Smooth muscle cell of the brain vasculature (primary cell): ENCODE measurements at regions not wholly inside any gene's neighbourhood (a gene's known extent, or its start where the extent isn't known, plus 50 kb on each side); places are given as distances from the start of the nearest gene placed in this dataset.
"Not testable (repeated sequence)": the region's sequence is repeated elsewhere in the genome, so short reads cannot be mapped to it uniquely, and the experiment has no call there.

ENCODE experiments used
- DNase-seq: peaks from one replicate; pipeline ENCODE4 v3.0.0-alpha.2; 2012; ENCODE audit warnings: low read depth, low spot score

- DNase-seq, result no peak
Measured at GRCh38 chr14:81751198-81751597, 217.5 kb upstream of the SEL1L start.

DNA sequence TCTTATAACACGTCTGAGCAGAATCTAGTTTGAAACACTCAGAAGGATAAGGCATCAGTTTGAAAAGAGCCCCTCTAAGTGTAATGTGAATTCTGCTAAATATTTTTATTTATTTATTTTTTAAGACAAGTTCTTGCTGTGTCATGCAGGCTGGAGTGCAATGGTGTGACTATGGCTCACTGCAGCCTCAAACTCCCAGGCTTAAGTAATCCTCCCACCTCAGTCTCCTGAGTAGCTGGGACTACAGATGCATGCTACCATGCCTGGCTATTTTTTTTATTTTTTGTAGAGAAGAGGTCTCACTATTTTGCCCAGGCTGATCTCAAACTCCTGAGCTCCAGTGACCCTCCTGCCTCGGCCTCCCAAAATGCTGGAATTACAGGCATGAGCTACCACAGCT lies 225.9 kb upstream of the SEL1L start:
- DNase-seq, result no peak

- DNase-seq, result no peak
Measured at GRCh38 chr14:81765651-81766275, 232.1 kb upstream of the SEL1L start.

GRCh38 chr14:81766321-81766915 lies 232.8 kb upstream of the SEL1L start:
- no peak for DNase-seq

DNA sequence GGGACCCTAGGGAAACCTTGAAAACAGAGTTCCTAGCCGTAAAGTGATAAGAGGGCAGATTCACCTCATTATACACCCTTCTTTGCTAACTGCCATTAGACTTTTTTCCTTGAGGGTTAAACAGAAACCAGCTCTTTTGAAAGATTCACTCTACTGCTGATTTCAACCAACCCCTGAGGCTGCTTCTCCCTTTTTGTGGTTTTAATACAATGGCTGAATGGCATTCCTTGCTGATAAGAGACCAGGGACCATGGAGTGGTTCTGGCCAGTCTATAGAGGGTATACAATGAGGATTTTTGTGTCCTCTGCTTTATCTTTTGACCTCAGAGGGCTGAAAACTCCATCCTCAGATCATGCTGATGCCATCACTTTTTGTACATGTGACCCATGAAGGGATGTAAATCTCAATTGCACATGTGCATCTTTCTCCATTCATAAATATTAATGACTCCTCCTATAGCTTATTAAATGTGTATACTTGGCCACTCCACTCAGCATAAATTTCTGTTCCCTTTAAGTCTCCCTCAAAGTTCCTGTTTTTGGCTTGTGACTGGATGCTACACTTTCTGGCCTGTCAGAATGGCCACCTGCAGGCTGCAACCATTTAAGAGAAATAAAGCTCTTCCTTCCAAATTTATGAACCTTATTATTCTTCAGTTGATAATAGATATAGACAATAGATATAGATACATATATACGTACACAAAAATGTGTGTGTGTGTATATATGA lies 233.8 kb upstream of the SEL1L start:
- no peak for DNase-seq

- no peak for DNase-seq
Measured at GRCh38 chr14:81771651-81772275, 238.1 kb upstream of the SEL1L start.

DNA sequence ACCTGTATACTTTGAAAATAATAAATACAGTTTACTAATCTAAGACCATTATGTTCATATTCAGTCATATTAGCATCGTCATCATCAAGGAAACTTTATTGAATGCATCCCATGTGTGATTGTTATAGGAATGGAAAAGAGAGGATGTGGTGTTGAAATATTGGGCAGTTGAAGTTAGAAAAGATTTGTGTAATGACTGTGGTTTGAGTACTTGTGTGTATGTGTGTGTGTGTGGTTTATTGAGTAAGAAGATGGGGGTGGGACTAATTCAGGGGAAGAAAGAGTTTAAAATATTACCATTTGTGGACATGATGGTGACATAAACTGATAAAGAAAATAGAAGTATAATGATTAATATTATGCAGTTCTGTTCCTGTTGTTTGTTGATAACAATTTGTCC lies 238.7 kb upstream of the SEL1L start:
- no peak for DNase-seq

DNA sequence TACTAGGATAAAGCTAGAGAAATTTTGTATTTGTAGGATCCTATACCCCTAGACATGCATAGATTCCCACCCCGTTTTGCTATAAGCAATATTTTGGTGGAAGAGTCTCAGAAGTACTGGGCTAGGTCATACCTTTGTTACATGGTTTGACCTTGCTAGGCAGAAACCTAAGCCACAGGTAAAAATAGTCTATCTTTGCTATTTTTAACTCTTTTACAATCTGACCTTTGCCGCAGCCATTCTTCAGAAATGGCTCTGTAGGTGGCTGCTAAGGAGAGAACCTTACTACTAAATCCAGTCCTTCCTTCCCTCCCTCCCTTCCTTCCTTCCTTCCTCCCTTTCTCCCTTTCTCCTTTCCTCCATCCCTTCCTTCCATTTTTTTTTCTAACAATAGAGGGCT lies 242.9 kb upstream of the SEL1L start:
- DNase-seq, result no peak

DNA sequence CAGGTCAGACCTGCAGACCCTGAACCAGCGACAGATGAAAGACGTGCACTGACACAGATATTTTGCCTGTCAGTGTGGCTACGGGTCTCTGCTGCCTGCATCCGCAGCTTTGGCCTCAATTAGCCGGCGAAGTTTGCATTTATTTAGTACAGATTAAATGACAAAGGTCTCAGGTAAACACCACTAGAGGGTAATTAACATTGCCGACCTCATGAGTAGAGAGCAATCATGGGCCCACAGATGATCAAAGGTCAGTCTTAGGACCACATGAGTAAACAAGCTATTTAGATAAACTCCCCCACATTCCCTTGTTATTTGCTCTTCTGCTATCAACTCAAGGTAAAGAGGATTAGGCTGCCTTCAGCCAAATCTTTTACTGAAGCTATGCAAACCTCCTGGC lies 248.1 kb upstream of the SEL1L start:
- DNase-seq, result not testable (repeated sequence)

- no peak for DNase-seq
Measured at GRCh38 chr14:81784084-81784483, 250.4 kb upstream of the SEL1L start.

DNA sequence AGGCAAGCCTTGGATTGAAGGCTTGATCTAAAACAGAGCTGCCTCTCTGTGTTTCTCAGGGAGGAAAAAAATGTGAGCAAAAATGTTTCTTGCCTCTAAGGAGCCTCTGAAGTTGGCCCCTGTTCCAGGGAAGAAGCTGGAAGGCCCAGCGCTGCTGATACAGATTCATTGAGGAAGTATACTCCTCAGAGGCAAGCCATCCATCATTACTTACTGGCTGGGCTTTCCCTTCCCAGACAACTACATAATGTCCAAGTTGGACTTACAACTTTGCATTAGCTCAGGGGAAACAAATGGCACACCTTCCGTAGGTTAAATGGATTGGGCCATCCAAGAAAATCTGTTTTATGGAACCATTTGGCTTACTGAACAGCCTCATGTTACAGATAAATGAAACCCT lies 263.7 kb upstream of the SEL1L start:
- no peak for DNase-seq

DNA sequence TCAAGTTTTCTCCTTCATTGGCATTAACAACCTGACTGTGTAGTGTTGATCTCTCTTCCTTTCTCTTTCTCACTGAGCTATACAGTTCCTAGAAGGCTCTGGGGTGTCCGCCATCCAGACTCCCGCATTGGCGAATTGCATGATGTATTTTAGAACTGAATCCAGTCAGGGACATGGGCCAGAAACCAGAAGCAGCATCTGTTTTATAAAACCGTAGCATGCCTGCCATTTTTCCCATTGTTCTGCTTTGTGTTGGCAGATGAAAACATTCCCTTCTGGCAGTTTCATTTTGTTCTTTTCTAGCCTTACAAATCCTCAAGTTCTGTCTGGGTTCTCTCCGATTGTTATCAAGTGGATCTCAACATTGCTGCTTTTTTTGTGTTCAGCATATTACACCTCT lies 268.3 kb upstream of the SEL1L start:
- no peak for DNase-seq

GRCh38 chr14:81802341-81802740 lies 268.7 kb upstream of the SEL1L start:
- no peak for DNase-seq

- no peak for DNase-seq
Measured at GRCh38 chr14:81805785-81806184, 272.1 kb upstream of the SEL1L start.

- no peak for DNase-seq
Measured at GRCh38 chr14:81811705-81812269, 278.1 kb upstream of the SEL1L start.

GRCh38 chr14:81818271-81818670 lies 284.6 kb upstream of the SEL1L start:
- no peak for DNase-seq

DNA sequence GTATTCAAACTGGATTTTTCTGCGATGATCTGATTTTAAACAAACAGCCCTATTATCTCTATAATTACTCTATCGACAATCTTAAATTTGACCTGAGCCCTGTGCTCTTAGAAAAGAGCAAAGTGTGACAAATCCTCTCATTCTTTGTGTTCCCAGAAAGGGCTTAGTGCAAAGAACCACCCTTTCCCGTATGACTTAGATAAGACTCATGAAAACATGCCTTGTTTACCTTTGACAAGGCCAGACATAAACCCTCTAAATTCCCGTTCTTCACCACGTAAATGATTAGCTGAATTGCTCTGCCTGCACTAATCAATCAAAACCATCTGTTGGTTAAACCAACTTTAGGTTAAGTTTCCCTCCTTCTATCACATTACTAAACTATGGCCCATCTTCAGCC lies 285.7 kb upstream of the SEL1L start:
- DNase-seq, result no peak

DNA sequence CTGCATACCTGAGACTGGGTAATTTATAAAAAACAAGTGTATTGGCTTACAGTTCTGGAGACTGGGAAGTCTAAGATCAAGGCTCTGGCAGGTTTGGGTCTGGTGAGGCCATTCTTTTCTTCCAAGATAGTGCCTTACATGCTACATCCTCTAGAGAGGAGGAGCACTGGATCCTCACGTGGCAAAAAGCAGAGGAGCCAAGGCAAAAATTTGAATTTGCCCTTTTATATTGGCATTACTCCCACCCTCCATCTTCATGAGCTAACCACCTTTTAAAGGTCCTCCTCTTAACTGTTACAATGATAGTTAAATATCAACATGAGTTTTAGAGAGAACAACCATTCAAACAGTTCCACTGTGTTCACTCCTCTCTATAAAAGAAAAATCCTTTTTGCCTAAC lies 286.3 kb upstream of the SEL1L start:
- no peak for DNase-seq

GRCh38 chr14:81826081-81826480 lies 292.4 kb upstream of the SEL1L start:
- DNase-seq, result no peak

GRCh38 chr14:81829447-81829846 lies 295.8 kb upstream of the SEL1L start:
- no peak for DNase-seq

DNA sequence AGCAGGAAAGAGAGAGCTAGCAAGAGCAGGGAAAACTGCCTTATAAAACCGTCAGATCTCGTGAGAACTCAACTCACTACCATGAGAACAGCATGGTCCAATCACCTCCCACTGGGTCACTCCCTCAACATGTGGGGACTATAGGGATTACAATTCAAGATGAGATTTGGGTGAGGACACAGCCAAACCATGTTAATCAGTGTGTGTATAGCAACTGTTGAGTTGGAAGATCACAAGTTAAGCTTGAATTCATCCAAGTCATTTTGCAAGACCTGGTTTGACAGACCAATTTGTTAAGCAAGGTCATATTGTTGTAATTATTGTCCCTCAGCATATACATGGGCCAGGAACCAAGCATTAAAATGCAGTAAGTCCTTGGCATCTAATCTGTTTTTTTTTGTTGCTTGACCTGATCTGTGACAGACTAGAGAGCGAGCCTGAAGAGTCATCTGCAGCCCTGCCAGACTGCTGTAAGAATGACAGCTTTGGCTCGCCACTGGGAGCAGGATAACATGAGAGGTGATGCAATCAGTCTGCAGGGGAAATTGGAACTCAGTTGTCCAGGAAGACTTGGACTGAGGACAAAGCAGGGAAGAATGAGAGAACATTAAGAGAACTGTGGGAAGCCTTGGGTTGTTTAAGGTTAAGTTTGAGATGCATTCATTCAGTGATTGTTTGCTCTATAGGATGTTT lies 297.6 kb upstream of the SEL1L start:
- no peak for DNase-seq

DNA sequence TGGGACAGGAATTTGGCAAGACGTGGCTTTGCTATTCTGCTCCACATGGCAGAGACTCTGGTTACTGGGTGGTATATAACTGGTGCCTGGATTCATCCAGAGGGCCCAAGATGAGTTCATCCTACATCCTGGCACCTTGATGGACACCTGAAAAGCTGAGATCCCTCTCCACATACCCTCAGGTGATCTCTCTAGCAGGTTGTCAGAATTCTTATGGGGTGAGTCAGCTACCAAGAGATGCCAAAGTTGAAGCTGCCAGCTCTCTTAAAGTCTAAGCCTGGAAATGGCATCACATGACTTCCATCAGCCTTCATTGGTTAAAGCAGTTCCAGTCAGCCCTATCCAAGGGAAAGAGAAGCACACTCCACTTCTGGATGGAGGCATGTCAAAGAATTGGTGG lies 300.7 kb upstream of the SEL1L start:
- no peak for DNase-seq
